H9 (cell line): ENCODE measurements at regions not wholly inside any gene's neighbourhood (a gene's known extent, or its start where the extent isn't known, plus 50 kb on each side); places are given as distances from the start of the nearest gene placed in this dataset.

Source experiments
- DNase-seq: peaks from one replicate; pipeline ENCODE4 v3.0.0-alpha.2; 2017
- H2AFZ ChIP-seq: one replicate; pipeline ENCODE4 v1.6.1; 2013; ENCODE audit warnings: mild to moderate bottlenecking, low read length, control low read depth, moderate library complexity
- H2AK5ac ChIP-seq: 2 replicates; pipeline ENCODE4 v1.6.1; 2013; ENCODE audit warnings: low read length, control low read depth, mixed read lengths; ENCODE audit not compliant: insufficient read length
- H2BK120ac ChIP-seq: one replicate; pipeline ENCODE4 v1.6.1; 2013; ENCODE audit warnings: low read depth, mild to moderate bottlenecking, low read length, control low read depth, inconsistent platforms; ENCODE audit not compliant: poor library complexity, severe bottlenecking
- H2BK12ac ChIP-seq: 2 replicates; pipeline ENCODE4 v1.6.1; 2013; ENCODE audit warnings: low read length, control low read depth, mixed read lengths, low read depth; ENCODE audit not compliant: insufficient read length
- H2BK15ac ChIP-seq: 2 replicates; pipeline ENCODE4 v1.6.1; 2013; ENCODE audit warnings: low read depth, low read length, control low read depth
- H2BK20ac ChIP-seq: one replicate; pipeline ENCODE4 v1.6.1; 2013; ENCODE audit warnings: low read depth, mild to moderate bottlenecking, low read length, control low read depth, inconsistent platforms; ENCODE audit not compliant: poor library complexity, severe bottlenecking
- H2BK5ac ChIP-seq: 2 replicates; pipeline ENCODE4 v1.6.1; 2013; ENCODE audit warnings: low read length, control low read depth, mixed read lengths; ENCODE audit not compliant: insufficient read length
- H3K14ac ChIP-seq: 2 replicates; pipeline ENCODE4 v1.6.1; 2013; ENCODE audit warnings: low read length, control low read depth; ENCODE audit not compliant: insufficient read depth
- H3K18ac ChIP-seq: 2 replicates; pipeline ENCODE4 v1.6.1; 2013; ENCODE audit warnings: low read depth, mild to moderate bottlenecking, mixed read lengths, low read length, control low read depth; ENCODE audit not compliant: insufficient read length
- H3K23ac ChIP-seq: 2 replicates; pipeline ENCODE4 v1.6.1; 2013; ENCODE audit warnings: low read length, control low read depth, mixed read lengths, low read depth; ENCODE audit not compliant: insufficient read length
- H3K23me2 ChIP-seq: 2 replicates; pipeline ENCODE4 v1.6.1; 2013; ENCODE audit warnings: low read depth, mild to moderate bottlenecking, mixed read lengths, low read length, control low read depth; ENCODE audit not compliant: insufficient read length, poor library complexity, severe bottlenecking
- H3K27ac ChIP-seq: 2 replicates; pipeline ENCODE4 v1.5.1; 2013; ENCODE audit warnings: low read length, control low read depth, mixed read lengths, low read depth; ENCODE audit not compliant: insufficient read length
- H3K27me3 ChIP-seq: 2 replicates; pipeline ENCODE4 v1.6.1; 2013; ENCODE audit warnings: low read length, control low read depth, inconsistent platforms; ENCODE audit not compliant: insufficient read depth
- H3K4ac ChIP-seq: 2 replicates; pipeline ENCODE4 v1.6.1; 2013; ENCODE audit warnings: low read depth, mild to moderate bottlenecking, control low read depth, inconsistent platforms, low read length, moderate library complexity
- H3K4me1 ChIP-seq: 2 replicates; pipeline ENCODE4 v1.6.1; 2013; ENCODE audit warnings: low read length, control low read depth, inconsistent platforms; ENCODE audit not compliant: insufficient read depth
- H3K4me2 ChIP-seq: 2 replicates; pipeline ENCODE4 v1.6.1; 2013; ENCODE audit warnings: low read length, control low read depth, mixed read lengths; ENCODE audit not compliant: insufficient read length, insufficient read depth
- H3K56ac ChIP-seq: 2 replicates; pipeline ENCODE4 v1.6.1; 2013; ENCODE audit warnings: low read depth, mild to moderate bottlenecking, mixed read lengths, low read length, control low read depth; ENCODE audit not compliant: insufficient read length
- H3K79me1 ChIP-seq: 2 replicates; pipeline ENCODE4 v1.6.1; 2013; ENCODE audit warnings: low read depth, mild to moderate bottlenecking, moderate library complexity, low read length, control low read depth, inconsistent platforms; ENCODE audit not compliant: insufficient read depth, poor library complexity, severe bottlenecking
- H3K79me2 ChIP-seq: 2 replicates; pipeline ENCODE4 v1.6.1; 2013; ENCODE audit warnings: low read length, control low read depth, inconsistent platforms; ENCODE audit not compliant: insufficient read depth
- H3K9ac ChIP-seq: 2 replicates; pipeline ENCODE4 v1.6.1; 2013; ENCODE audit warnings: low read length, control low read depth, mixed read lengths; ENCODE audit not compliant: insufficient read length; ENCODE audit errors: extremely low read depth
- H3K9me3 ChIP-seq: one replicate; pipeline ENCODE4 v1.6.1; 2013; ENCODE audit warnings: low read depth, low read length, inconsistent platforms; ENCODE audit not compliant: control insufficient read depth
- H3T11ph ChIP-seq: one replicate; pipeline ENCODE4 v1.6.1; 2013; ENCODE audit warnings: mild to moderate bottlenecking, low read length, control low read depth, inconsistent platforms
- H4K20me1 ChIP-seq: one replicate; pipeline ENCODE4 v1.6.1; 2013; ENCODE audit not compliant: control insufficient read depth, insufficient read length, insufficient read depth
- H4K5ac ChIP-seq: 2 replicates; pipeline ENCODE4 v1.6.1; 2013; ENCODE audit warnings: low read depth, mild to moderate bottlenecking, mixed read lengths, low read length, control low read depth; ENCODE audit not compliant: insufficient read length
- H4K8ac ChIP-seq: replicated peaks from 2 replicates; pipeline ENCODE4 v1.6.1; 2013; ENCODE audit warnings: low read length, control low read depth, mixed read lengths, low read depth; ENCODE audit not compliant: insufficient read length
- H4K91ac ChIP-seq: 2 replicates; pipeline ENCODE4 v1.6.1; 2013; ENCODE audit warnings: low read depth, mild to moderate bottlenecking, moderate library complexity, mixed read lengths, low read length, control low read depth; ENCODE audit not compliant: insufficient read length
- H3K27ac Mint-ChIP-seq, 3 experiments: 2 replicates in 2 of 3; 3 replicates in 1 of 3; pipeline ENCODE4 v1.8.0; 2020 to 2021; ENCODE audit warnings: mixed read lengths in 3 of 3, mild to moderate bottlenecking in 1 of 3, moderate library complexity in 1 of 3
- H3K27me3 Mint-ChIP-seq: 2 replicates; pipeline ENCODE4 v1.8.0; 2021; ENCODE audit warnings: low read depth, mild to moderate bottlenecking, moderate library complexity, mixed read lengths
- H3K36me3 Mint-ChIP-seq, 3 experiments: 2 replicates in 2 of 3; 3 replicates in 1 of 3; pipeline ENCODE4 v1.8.0; 2020 to 2021; ENCODE audit warnings: low read depth in 3 of 3, mixed read lengths in 3 of 3; ENCODE audit not compliant: insufficient read depth in 1 of 3
- H3K4me1 Mint-ChIP-seq, 2 experiments: 2 replicates each; pipeline ENCODE4 v1.8.0; 2020; ENCODE audit warnings: mixed read lengths in 2 of 2
- H3K4me3 Mint-ChIP-seq, 2 experiments: 2 replicates in 1 of 2; 3 replicates in 1 of 2; pipeline ENCODE4 v1.8.0; 2020 to 2021; ENCODE audit warnings: mild to moderate bottlenecking in 2 of 2, mixed read lengths in 2 of 2, moderate library complexity in 1 of 2
- H3K9me3 Mint-ChIP-seq, 2 experiments: 2 replicates in 1 of 2; 3 replicates in 1 of 2; pipeline ENCODE4 v1.8.0; 2020; ENCODE audit warnings: mild to moderate bottlenecking in 2 of 2, mixed read lengths in 2 of 2, moderate library complexity in 1 of 2
- CTCF ChIP-seq: fragments of 200-600 bp; sonication (generic); conservative IDR thresholded peaks from 3 replicates; pipeline ENCODE4 v1.8.0; 2021; ENCODE audit warnings: antibody characterized with exemption, mild to moderate bottlenecking
- WGBS: extraction: QIAGEN DNeasy Blood & Tissue Kit; methylation state at CpG from one replicate; pipeline ENCODE4 v1.1.7; 2013; ENCODE audit warnings: missing lambda C conversion rate, low lambda C conversion rate, mixed read lengths; ENCODE audit not compliant: insufficient read length; ENCODE audit errors: extremely low coverage; 5-methylcytosine and 5-hydroxymethylcytosine counted together

DNA sequence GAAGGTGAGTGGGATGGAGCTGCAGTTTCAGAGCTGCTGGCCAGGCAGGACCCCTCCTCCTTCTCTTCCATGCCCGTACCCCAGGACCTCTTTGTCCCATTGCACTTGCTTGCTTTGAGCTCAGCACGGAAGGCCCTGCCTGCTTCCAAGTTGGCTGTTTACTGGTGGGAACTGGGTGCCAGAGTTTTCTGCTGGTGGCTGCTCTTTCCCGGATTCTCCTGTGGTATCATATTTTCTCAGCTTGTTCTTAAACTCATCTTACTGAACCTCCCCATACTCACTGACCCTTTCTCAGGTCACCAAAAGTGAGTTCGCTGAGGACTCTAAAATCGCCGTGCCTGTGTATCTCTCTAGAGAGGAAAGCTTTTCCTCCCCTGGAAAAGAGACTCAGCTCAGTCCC is 297.7 kb upstream of the TNP1 start:
- H3K14ac ChIP-seq: peak overlapping the region; percentile 57; the same call in 1 of the 2 replicates
- H3K27me3 ChIP-seq: no peaks in the 10 kb centered on the region
- H4K91ac ChIP-seq: no peak overlapping the region
- H2AK5ac ChIP-seq: no peak overlapping the region
- H2BK5ac ChIP-seq: no peak overlapping the region
- Mint-ChIP-seq H3K4me3 (no peak overlapping the region), H3K27ac (no peak overlapping the region), H3K4me1 (no peaks in the 10 kb centered on the region), H3K36me3 (no peaks in the 10 kb centered on the region), H3K27me3 (peaks cover 28% of the 10 kb centered on the region), H3K9me3 (no peaks in the 10 kb centered on the region)
- DNase-seq: no peak
- no peaks in the 10 kb centered on the region for H3K9me3 ChIP-seq
- no peak overlapping the region for H4K8ac ChIP-seq
- no peak for TF ChIP-seq CTCF
- no peak overlapping the region for H2BK15ac ChIP-seq
- H3K23ac ChIP-seq: no peak overlapping the region
- H3K9ac ChIP-seq: no peak overlapping the region
- H2BK12ac ChIP-seq: no peak overlapping the region
- H3K18ac ChIP-seq: no peak overlapping the region
- H3K4ac ChIP-seq: no peak overlapping the region
- no peaks in the 10 kb centered on the region for H3K23me2 ChIP-seq
- H4K20me1 ChIP-seq: no peaks in the 10 kb centered on the region
- no peaks in the 10 kb centered on the region for H3K4me1 ChIP-seq
- WGBS: no CpG with 5 or more reads among the region's 6 CpGs
- H3K56ac ChIP-seq: no peak overlapping the region
- H3K4me2 ChIP-seq: no peak overlapping the region
- H3K27ac ChIP-seq: no peak overlapping the region
- H3K79me1 ChIP-seq: no peaks in the 10 kb centered on the region
- no peak overlapping the region for H4K5ac ChIP-seq
- H2AFZ ChIP-seq: no peak overlapping the region
- no peak overlapping the region for H2BK120ac ChIP-seq
- no peak overlapping the region for H2BK20ac ChIP-seq
- no peak overlapping the region for H3T11ph ChIP-seq
- no peaks in the 10 kb centered on the region for H3K79me2 ChIP-seq
